Endothelial cell of umbilical vein (primary cell): ENCODE measurements at regions not wholly inside any gene's neighbourhood (a gene's known extent, or its start where the extent isn't known, plus 50 kb on each side); places are given as distances from the start of the nearest gene placed in this dataset.

Experiments
- POLR2AphosphoS5 ChIP-seq: IDR thresholded peaks from 2 replicates; pipeline ENCODE4 v1.6.1; 2012; ENCODE audit warnings: low read depth, mild to moderate bottlenecking, control low read depth, low read length, moderate library complexity; ENCODE audit not compliant: insufficient read depth
- TF ChIP-seq, protein P1 (sequence below), 2 donors: IDR thresholded peaks; 1 replicate in 1 of 2; 2 replicates in 1 of 2; pipeline ENCODE4 v1.5.1; 2011; ENCODE audit warnings: low read length in 2 of 2, mild to moderate bottlenecking in 2 of 2, moderate library complexity in 2 of 2, control low read depth in 1 of 2, inconsistent platforms in 1 of 2, low read depth in 1 of 2; ENCODE audit not compliant: insufficient read depth in 1 of 2; ENCODE audit errors: extremely low read depth in 1 of 2
- TF ChIP-seq, protein P2 (sequence below): IDR thresholded peaks from 2 replicates; pipeline ENCODE4 v1.6.1; 2011; ENCODE audit not compliant: insufficient read depth, insufficient read length

DNA sequence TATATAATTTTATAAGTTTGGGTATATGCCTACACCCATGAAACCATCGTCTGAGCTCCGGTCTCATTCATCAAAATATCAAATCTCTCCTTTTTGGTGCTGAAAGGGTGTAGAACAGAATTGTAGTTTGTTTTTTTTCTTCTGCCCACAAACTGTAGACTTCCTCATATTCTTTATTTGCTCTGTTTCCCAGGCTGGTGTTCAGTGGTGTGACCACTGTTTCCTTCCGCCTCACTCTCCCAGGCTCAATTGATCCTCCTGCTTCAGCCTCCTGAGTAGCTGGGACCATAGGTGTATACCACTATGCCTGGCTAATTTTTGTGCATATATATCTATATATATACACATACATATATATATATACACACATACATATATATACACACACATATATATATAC is 139.6 kb upstream of the HCRTR2 start:
- TF ChIP-seq, protein P1, sequence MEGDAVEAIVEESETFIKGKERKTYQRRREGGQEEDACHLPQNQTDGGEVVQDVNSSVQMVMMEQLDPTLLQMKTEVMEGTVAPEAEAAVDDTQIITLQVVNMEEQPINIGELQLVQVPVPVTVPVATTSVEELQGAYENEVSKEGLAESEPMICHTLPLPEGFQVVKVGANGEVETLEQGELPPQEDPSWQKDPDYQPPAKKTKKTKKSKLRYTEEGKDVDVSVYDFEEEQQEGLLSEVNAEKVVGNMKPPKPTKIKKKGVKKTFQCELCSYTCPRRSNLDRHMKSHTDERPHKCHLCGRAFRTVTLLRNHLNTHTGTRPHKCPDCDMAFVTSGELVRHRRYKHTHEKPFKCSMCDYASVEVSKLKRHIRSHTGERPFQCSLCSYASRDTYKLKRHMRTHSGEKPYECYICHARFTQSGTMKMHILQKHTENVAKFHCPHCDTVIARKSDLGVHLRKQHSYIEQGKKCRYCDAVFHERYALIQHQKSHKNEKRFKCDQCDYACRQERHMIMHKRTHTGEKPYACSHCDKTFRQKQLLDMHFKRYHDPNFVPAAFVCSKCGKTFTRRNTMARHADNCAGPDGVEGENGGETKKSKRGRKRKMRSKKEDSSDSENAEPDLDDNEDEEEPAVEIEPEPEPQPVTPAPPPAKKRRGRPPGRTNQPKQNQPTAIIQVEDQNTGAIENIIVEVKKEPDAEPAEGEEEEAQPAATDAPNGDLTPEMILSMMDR (IDR thresholded peaks at IDR 0.05; ENCODE audit: extremely low read depth in 1 of 2, insufficient read depth in 1 of 2, low read depth in 1 of 2, low read length in 2 of 2): no peak
- no peak for TF ChIP-seq POLR2AphosphoS5
- TF ChIP-seq, protein P2, sequence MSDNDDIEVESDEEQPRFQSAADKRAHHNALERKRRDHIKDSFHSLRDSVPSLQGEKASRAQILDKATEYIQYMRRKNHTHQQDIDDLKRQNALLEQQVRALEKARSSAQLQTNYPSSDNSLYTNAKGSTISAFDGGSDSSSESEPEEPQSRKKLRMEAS: no peak
